Prostate gland (tissue), 2 donors: ENCODE measurements at regions not wholly inside any gene's neighbourhood (a gene's known extent, or its start where the extent isn't known, plus 50 kb on each side); places are given as distances from the start of the nearest gene placed in this dataset.

Experiments
- CTCF ChIP-seq, 4 experiments: fragments of 200-600 bp in 2 of 4; fragments of 450-650 bp in 2 of 4; sonication (generic) in 2 of 4; IDR thresholded peaks; 1 replicate in 3 of 4; 2 replicates in 1 of 4; pipeline ENCODE4 v1.5.1; 2016 to 2019; ENCODE audit warnings: antibody characterized with exemption in 4 of 4, mild to moderate bottlenecking in 2 of 4, moderate library complexity in 2 of 4
- POLR2A ChIP-seq: fragments of 450-650 bp; IDR thresholded peaks from one replicate; pipeline ENCODE4 v1.6.1; 2016; ENCODE audit warnings: antibody characterized with exemption, mild to moderate bottlenecking
- POLR2AphosphoS5 ChIP-seq: sonication (generic); formaldehyde crosslinking; IDR thresholded peaks from one replicate; pipeline ENCODE4 v1.6.1; 2017; ENCODE audit warnings: antibody characterized with exemption

- TF ChIP-seq CTCF (IDR thresholded peaks at IDR 0.05) (no peak), POLR2A (no peak), POLR2AphosphoS5 (no peak)
Observed at GRCh38 chr4:181508601-181509000, 734.6 kb upstream of the TENM3 start.
